ENCODE measurements at regions not wholly inside any gene's neighbourhood (a gene's known extent, or its start where the extent isn't known, plus 50 kb on each side); places are given as distances from the start of the nearest gene placed in this dataset.

- no peak for TF ChIP-seq CTCF (IDR thresholded peaks at IDR 0.05)
- no peak for TF ChIP-seq EZH2phosphoT487 (IDR thresholded peaks at IDR 0.05)
- no peak for TF ChIP-seq EZH2 (IDR thresholded peaks at IDR 0.05)
These were observed 124.0 kb upstream of the COX7C start for GRCh38 chr5:86493777-86494176.

Measured in neural progenitor cell (in vitro differentiated cells).